NT2/D1 (cell line): ENCODE measurements at regions not wholly inside any gene's neighbourhood (a gene's known extent, or its start where the extent isn't known, plus 50 kb on each side); places are given as distances from the start of the nearest gene placed in this dataset.

Source experiments
- SUZ12 ChIP-seq: IDR thresholded peaks from 2 replicates; pipeline ENCODE4 v1.6.1; 2011; ENCODE audit not compliant: insufficient read length, insufficient read depth; ENCODE audit errors: extremely low read depth
- YY1 ChIP-seq: IDR thresholded peaks from 2 replicates; pipeline ENCODE4 v1.6.1; 2011; ENCODE audit not compliant: insufficient read length, insufficient read depth
- ZNF274 ChIP-seq: IDR thresholded peaks from 2 replicates; pipeline ENCODE4 v1.6.1; 2011; ENCODE audit warnings: mild to moderate bottlenecking, low read depth, low read length

DNA sequence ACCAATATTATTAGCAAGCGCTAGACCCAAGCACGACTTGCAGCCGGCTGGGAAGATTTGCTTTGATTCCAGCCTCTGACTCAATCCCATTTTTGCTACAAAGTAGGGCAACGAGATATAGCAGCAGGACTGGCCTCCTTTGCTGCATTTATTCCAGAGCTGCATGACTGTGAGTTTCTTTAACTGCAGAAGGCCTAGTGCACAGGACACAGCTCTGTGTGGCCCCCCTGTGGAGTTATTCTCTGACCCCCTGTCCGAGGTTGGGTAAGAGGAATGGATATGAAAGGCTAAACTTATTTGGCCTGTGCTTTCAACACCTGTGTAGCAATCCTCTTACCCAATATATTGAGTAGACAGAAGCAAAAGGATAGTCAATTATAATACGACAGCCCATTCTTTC lies 133.3 kb upstream of the SPTLC3 start:
- TF ChIP-seq YY1 (no peak), SUZ12 (no peak), ZNF274 (no peak)
